Loucy (cell line): ENCODE measurements at regions not wholly inside any gene's neighbourhood (a gene's known extent, or its start where the extent isn't known, plus 50 kb on each side); places are given as distances from the start of the nearest gene placed in this dataset.

Source experiments
- EZH2phosphoT487 ChIP-seq: fragments of 200-600 bp; IDR thresholded peaks from 2 replicates; pipeline ENCODE4 v1.6.1; 2018; ENCODE audit warnings: antibody characterized with exemption, mild to moderate bottlenecking, moderate library complexity, borderline replicate concordance
- TF ChIP-seq, protein P1 (sequence below): fragments of 200-600 bp; sonication (generic); conservative IDR thresholded peaks from 2 replicates; pipeline ENCODE4 v1.5.1; 2014; ENCODE audit warnings: mild to moderate bottlenecking, antibody characterized with exemption, low read length

DNA sequence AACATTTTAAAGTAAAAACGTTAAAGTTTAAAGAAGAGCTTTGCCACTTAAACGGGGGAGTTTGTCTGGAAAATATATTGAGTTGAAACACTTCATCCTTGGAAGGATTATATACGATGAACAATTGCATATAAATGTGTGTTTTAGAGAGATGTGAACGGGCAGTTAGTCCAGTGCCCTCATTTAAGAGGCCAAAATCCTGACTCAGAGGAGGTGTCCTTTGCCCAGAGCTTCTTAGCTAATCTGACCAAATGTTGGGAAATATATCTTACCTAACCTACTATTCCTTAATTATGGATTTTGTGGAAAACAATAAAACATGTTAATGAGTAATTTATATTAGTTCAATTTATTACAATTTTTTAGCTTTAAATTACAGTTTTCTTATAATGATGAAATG lies 327.2 kb upstream of the DIPK2B start:
- TF ChIP-seq, protein P1, sequence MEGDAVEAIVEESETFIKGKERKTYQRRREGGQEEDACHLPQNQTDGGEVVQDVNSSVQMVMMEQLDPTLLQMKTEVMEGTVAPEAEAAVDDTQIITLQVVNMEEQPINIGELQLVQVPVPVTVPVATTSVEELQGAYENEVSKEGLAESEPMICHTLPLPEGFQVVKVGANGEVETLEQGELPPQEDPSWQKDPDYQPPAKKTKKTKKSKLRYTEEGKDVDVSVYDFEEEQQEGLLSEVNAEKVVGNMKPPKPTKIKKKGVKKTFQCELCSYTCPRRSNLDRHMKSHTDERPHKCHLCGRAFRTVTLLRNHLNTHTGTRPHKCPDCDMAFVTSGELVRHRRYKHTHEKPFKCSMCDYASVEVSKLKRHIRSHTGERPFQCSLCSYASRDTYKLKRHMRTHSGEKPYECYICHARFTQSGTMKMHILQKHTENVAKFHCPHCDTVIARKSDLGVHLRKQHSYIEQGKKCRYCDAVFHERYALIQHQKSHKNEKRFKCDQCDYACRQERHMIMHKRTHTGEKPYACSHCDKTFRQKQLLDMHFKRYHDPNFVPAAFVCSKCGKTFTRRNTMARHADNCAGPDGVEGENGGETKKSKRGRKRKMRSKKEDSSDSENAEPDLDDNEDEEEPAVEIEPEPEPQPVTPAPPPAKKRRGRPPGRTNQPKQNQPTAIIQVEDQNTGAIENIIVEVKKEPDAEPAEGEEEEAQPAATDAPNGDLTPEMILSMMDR, result no peak
- TF ChIP-seq EZH2phosphoT487, result no peak
